Tibial artery (tissue), 4 donors: ENCODE measurements at regions not wholly inside any gene's neighbourhood (a gene's known extent, or its start where the extent isn't known, plus 50 kb on each side); places are given as distances from the start of the nearest gene placed in this dataset.

Experiments
- DNase-seq, 2 donors: peaks; one replicate each; pipeline ENCODE4 v3.0.0-alpha.2; 2019
- H3K27ac ChIP-seq, 2 donors: fragments of 200-600 bp; sonication (generic) in 1 of 2; 1 replicate in 1 of 2; 2 replicates in 1 of 2; pipeline ENCODE4 v1.5.1; 2018 to 2019; ENCODE audit warnings: mild to moderate bottlenecking in 1 of 2
- H3K27me3 ChIP-seq, 2 donors: fragments of 200-600 bp; sonication (generic) in 1 of 2; one replicate each; pipeline versions ENCODE4 v1.5.1 to v1.6.0; 2016 to 2019
- H3K36me3 ChIP-seq, 3 donors: fragments of 200-600 bp; sonication (generic) in 2 of 3; one replicate each; pipeline ENCODE4 v1.5.1; 2016 to 2019; ENCODE audit warnings: mild to moderate bottlenecking in 2 of 3
- H3K4me1 ChIP-seq, 4 donors: fragments of 200-600 bp; sonication (generic) in 2 of 4; 1 replicate in 3 of 4; 2 replicates in 1 of 4; pipeline ENCODE4 v1.5.1; 2016 to 2019
- H3K4me3 ChIP-seq, 2 donors: fragments of 200-600 bp; sonication (generic) in 1 of 2; 1 replicate in 1 of 2; 2 replicates in 1 of 2; pipeline ENCODE4 v1.5.1; 2018 to 2019; ENCODE audit warnings: mild to moderate bottlenecking in 2 of 2
- H3K9me3 ChIP-seq, 3 donors: fragments of 200-600 bp; sonication (generic) in 1 of 3; one replicate each; pipeline ENCODE4 v1.5.1; 2016 to 2019
- intact Hi-C: fragments of 100-400 bp; cut with DNase I; formaldehyde crosslinking; loops from one replicate; pipeline ENCODE4 v1.15.0; 2023; ENCODE audit warnings: low total_unique reads
- TF ChIP-seq, protein P1 (sequence below), 2 experiments: fragments of 200-600 bp in 1 of 2; fragments of 450-650 bp in 1 of 2; IDR thresholded peaks; one replicate each; pipeline ENCODE4 v1.5.1; 2017 to 2019; ENCODE audit warnings: antibody characterized with exemption in 2 of 2, mild to moderate bottlenecking in 1 of 2, moderate library complexity in 1 of 2

DNA sequence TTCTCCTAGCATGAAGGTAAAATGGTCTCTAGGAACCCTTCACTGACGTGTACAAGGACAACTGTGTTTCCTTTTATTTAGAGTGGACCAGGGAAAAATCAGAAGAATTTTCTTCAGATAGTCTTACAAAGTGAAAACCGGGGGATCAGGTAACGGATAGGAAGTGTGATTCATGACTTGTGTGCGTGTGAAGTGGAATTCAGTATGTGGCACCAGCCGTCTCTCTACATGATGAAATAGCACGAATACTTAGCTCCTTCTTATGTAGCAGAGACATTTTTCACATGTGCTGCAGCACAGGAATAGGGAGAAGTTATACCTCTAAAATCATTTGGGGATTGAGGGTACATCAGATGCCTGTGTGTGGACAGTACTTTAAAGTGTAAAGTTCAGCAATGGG lies 159.2 kb downstream of the MEX3B start:
- H3K36me3 ChIP-seq, result no peaks in the 10 kb centered on the region
- H3K4me1 ChIP-seq, result peaks cover 0 to 36% (median 24%) of the 10 kb centered on the region in 4 donors
- TF ChIP-seq, protein P1, sequence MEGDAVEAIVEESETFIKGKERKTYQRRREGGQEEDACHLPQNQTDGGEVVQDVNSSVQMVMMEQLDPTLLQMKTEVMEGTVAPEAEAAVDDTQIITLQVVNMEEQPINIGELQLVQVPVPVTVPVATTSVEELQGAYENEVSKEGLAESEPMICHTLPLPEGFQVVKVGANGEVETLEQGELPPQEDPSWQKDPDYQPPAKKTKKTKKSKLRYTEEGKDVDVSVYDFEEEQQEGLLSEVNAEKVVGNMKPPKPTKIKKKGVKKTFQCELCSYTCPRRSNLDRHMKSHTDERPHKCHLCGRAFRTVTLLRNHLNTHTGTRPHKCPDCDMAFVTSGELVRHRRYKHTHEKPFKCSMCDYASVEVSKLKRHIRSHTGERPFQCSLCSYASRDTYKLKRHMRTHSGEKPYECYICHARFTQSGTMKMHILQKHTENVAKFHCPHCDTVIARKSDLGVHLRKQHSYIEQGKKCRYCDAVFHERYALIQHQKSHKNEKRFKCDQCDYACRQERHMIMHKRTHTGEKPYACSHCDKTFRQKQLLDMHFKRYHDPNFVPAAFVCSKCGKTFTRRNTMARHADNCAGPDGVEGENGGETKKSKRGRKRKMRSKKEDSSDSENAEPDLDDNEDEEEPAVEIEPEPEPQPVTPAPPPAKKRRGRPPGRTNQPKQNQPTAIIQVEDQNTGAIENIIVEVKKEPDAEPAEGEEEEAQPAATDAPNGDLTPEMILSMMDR (IDR thresholded peaks at IDR 0.05), result no peak
- H3K9me3 ChIP-seq, result no peaks in the 10 kb centered on the region
- H3K4me3 ChIP-seq, result no peak overlapping the region
- DNase-seq, result no peak
- intact Hi-C loops, result no loop called here
- no peak overlapping the region for H3K27ac ChIP-seq
- H3K27me3 ChIP-seq, result no peaks in the 10 kb centered on the region

DNA sequence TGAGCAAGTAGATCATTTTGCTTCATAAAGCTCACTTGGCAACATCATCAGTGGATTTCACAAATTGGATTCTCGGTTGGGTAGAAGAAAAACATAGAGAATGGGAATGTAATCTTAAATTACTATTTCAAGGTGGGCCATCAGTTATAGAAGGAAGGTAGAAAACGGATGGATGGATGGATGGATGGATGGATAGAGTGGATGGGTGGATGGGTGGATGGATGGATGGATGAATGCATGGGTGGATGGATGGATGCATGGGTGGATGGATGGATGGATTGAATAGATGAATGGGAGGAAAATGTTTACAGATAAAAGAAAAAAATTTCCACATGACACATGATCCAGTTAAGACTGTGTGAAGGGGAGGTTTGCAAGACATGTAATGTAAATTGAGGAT lies 159.7 kb downstream of the MEX3B start:
- Histone ChIP-seq H3K4me3 (no peak overlapping the region), H3K9me3 (no peaks in the 10 kb centered on the region), H3K36me3 (no peaks in the 10 kb centered on the region), H3K4me1 (peaks cover 0 to 35% (median 24%) of the 10 kb centered on the region in 4 donors), H3K27me3 (no peaks in the 10 kb centered on the region), H3K27ac (no peak overlapping the region)
- DNase-seq, result no peak
- TF ChIP-seq, protein P1 (IDR thresholded peaks at IDR 0.05), result no peak
- intact Hi-C loops, result no loop called here

DNA sequence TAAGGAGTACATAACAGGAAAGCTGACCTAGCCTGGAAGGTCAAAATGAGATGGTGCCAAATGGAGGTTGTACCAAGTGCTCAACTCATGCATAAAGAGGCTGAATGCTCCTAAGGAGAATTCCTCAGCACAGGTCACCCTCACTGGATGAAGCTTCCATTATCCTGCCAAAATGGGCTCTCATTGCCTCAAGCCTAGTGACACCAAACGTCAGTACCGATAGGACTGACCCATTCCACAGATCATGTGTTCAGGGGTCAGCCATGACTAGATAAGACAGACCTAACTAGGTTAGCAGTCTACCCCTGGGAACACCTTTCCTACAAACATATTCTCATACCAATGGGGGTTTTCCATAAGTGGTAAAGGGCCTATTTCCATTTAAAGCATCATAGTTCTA lies 160.7 kb downstream of the MEX3B start:
- TF ChIP-seq, protein P1 (IDR thresholded peaks at IDR 0.05), result no peak
- intact Hi-C loops, result no loop called here
- no peak for DNase-seq
- no peaks in the 10 kb centered on the region for H3K27me3 ChIP-seq
- no peaks in the 10 kb centered on the region for H3K9me3 ChIP-seq
- H3K4me1 ChIP-seq, result peaks cover 0 to 29% (median 25%) of the 10 kb centered on the region in 4 donors
- no peak overlapping the region for H3K27ac ChIP-seq
- H3K4me3 ChIP-seq, result no peak overlapping the region
- no peaks in the 10 kb centered on the region for H3K36me3 ChIP-seq

DNA sequence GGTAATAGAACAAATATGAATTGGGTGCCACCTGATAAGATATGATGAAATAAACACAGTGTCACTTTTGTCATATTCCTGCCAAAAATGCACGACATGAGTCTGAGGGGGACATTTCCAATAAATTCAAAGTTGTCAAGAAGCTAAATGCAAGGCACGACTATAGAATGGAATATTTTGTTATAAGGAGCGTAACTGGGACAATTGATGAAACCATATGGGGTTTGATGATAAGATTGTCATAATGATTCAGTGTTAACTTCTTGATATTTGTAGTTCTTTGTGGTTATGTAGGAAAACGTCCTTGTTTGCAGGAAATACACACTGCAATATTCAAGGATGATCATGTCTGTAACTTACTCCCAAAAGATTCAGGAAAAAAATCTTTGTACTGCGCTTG lies 163.3 kb downstream of the MEX3B start:
- intact Hi-C loops, result no loop called here
- no peak overlapping the region for H3K27ac ChIP-seq
- H3K4me3 ChIP-seq, result no peak overlapping the region
- TF ChIP-seq, protein P1 (IDR thresholded peaks at IDR 0.05), result no peak
- no peaks in the 10 kb centered on the region for H3K27me3 ChIP-seq
- no peaks in the 10 kb centered on the region for H3K9me3 ChIP-seq
- H3K4me1 ChIP-seq, result peaks cover 0 to 21% (median 11%) of the 10 kb centered on the region in 4 donors
- H3K36me3 ChIP-seq, result no peaks in the 10 kb centered on the region
- DNase-seq, result no peak

DNA sequence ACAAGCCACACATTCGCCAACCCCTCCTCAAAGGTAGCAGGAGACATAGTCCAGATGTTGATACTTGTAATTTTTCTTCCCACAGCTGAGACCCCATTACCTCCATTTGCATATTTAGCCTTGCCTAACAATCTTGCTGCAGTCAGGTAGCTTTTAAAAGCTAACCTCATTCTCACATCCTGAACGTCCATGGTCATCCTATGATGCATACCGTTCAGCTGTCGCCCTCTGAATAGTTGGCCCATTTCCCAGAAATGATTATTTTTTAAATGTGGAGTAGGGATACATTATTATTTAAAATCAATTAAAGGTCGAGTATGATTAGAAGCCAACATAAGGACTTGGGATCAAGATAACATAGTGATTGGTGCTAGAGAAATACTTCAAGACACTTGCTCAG lies 165.0 kb downstream of the MEX3B start:
- intact Hi-C loops, result no loop called here
- H3K4me3 ChIP-seq, result no peak overlapping the region

More for the DNA sequence above, 165.0 kb downstream of the MEX3B start:
- Histone ChIP-seq H3K27ac (no peak overlapping the region), H3K36me3 (no peaks in the 10 kb centered on the region), H3K4me1 (peaks cover 0 to 23% (median 11%) of the 10 kb centered on the region in 4 donors), H3K27me3 (no peaks in the 10 kb centered on the region), H3K9me3 (no peaks in the 10 kb centered on the region)
- no peak for DNase-seq
- TF ChIP-seq, protein P1 (IDR thresholded peaks at IDR 0.05), result no peak
